HG03432 (cell line): ENCODE measurements at regions not wholly inside any gene's neighbourhood (a gene's known extent, or its start where the extent isn't known, plus 50 kb on each side); places are given as distances from the start of the nearest gene placed in this dataset.

Experiments used
- ATAC-seq: cut with Tn5 transposase; IDR thresholded peaks from one replicate; pipeline ENCODE4 v1.9.1; 2021; ENCODE audit warnings: mild to moderate bottlenecking, moderate library complexity; ENCODE audit not compliant: unreplicated experiment

- ATAC-seq = no peak
These were observed 78.0 kb upstream of the TNFSF18 start for GRCh38 chr1:173128742-173129141.

- ATAC-seq = no peak
These were observed 76.9 kb upstream of the TNFSF18 start for GRCh38 chr1:173127369-173128307.

- no peak for ATAC-seq
These were observed 75.7 kb upstream of the TNFSF18 start for GRCh38 chr1:173126421-173126820.

GRCh38 chr1:173122958-173123852 is 72.5 kb upstream of the TNFSF18 start:
- peak; percentile 65 for ATAC-seq

GRCh38 chr1:173122344-173122935 is 71.7 kb upstream of the TNFSF18 start:
- ATAC-seq = no peak

- ATAC-seq = no peak
These were observed 67.7 kb upstream of the TNFSF18 start for GRCh38 chr1:173118404-173118803.

- no peak for ATAC-seq
These were observed 67.0 kb upstream of the TNFSF18 start for GRCh38 chr1:173117761-173118160.

- no peak for ATAC-seq
These were observed 66.4 kb upstream of the TNFSF18 start for GRCh38 chr1:173117108-173117633.

- no peak for ATAC-seq
These were observed 63.6 kb upstream of the TNFSF18 start for GRCh38 chr1:173114346-173114745.

- no peak for ATAC-seq
These were observed 62.4 kb upstream of the TNFSF18 start for GRCh38 chr1:173113015-173113741.

GRCh38 chr1:173112129-173112528 is 61.4 kb upstream of the TNFSF18 start:
- peak; percentile 96 for ATAC-seq

- no peak for ATAC-seq
These were observed 57.0 kb upstream of the TNFSF18 start for GRCh38 chr1:173107696-173108095.

- no peak for ATAC-seq
These were observed 52.3 kb upstream of the TNFSF18 start for GRCh38 chr1:173103006-173103405.

- ATAC-seq = no peak
These were observed 50.8 kb upstream of the TNFSF18 start for GRCh38 chr1:173101589-173101988.

GRCh38 chr1:173100476-173101107 is 49.9 kb upstream of the TNFSF18 start:
- ATAC-seq = no peak
